Nephron (organoid): ENCODE measurements at regions not wholly inside any gene's neighbourhood (a gene's known extent, or its start where the extent isn't known, plus 50 kb on each side); places are given as distances from the start of the nearest gene placed in this dataset.

Experiments used
- H3K27ac Mint-ChIP-seq, 3 experiments: 2 replicates each; pipeline ENCODE4 v1.8.0; 2020; ENCODE audit warnings: mixed read lengths in 3 of 3, mild to moderate bottlenecking in 2 of 3, moderate library complexity in 1 of 3
- H3K27me3 Mint-ChIP-seq: 2 replicates; pipeline ENCODE4 v1.8.0; 2021; ENCODE audit warnings: low read depth, mild to moderate bottlenecking, moderate library complexity, mixed read lengths
- H3K36me3 Mint-ChIP-seq: 2 replicates; pipeline ENCODE4 v1.8.0; 2020; ENCODE audit warnings: low read depth, mixed read lengths
- H3K4me1 Mint-ChIP-seq: 2 replicates; pipeline ENCODE4 v1.8.0; 2020; ENCODE audit warnings: mixed read lengths
- H3K4me3 Mint-ChIP-seq, 3 experiments: 2 replicates each; pipeline ENCODE4 v1.8.0; 2020; ENCODE audit warnings: mild to moderate bottlenecking in 3 of 3, mixed read lengths in 3 of 3, moderate library complexity in 2 of 3
- H3K9me3 Mint-ChIP-seq: 2 replicates; pipeline ENCODE4 v1.8.0; 2020; ENCODE audit warnings: mixed read lengths
- TF ChIP-seq, protein P1 (sequence below), 3 experiments: fragments of 200-600 bp; sonication (generic); IDR thresholded peaks; one replicate each; pipeline ENCODE4 v1.5.0; 2021; ENCODE audit warnings: antibody characterized with exemption in 3 of 3; ENCODE audit not compliant: unreplicated experiment in 3 of 3

DNA sequence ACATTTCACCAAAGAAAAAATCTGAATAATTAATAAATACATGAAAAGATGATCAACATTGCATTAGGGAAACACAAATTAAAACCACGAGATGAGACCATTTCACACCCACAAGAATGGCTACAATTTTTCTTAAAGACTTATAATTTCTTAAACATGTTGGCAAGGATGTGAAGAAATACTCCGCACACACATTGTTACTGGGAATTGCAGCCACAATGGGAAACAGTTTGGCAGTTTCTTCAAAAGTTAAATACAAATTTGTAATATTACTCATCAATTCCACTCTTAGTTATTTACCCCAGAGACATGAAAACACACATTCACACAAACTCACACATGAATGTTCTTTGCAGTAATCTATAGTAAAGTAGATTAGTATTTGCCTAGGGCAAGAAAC, 363.3 kb upstream of the SMIM21 start:
- no peak overlapping the region for H3K27ac Mint-ChIP-seq
- no peaks in the 10 kb centered on the region for H3K27me3 Mint-ChIP-seq
- H3K9me3 Mint-ChIP-seq = peaks cover 12% of the 10 kb centered on the region
- no peak overlapping the region for H3K4me3 Mint-ChIP-seq
- peaks cover under 1% of the 10 kb centered on the region for H3K4me1 Mint-ChIP-seq
- TF ChIP-seq, protein P1, sequence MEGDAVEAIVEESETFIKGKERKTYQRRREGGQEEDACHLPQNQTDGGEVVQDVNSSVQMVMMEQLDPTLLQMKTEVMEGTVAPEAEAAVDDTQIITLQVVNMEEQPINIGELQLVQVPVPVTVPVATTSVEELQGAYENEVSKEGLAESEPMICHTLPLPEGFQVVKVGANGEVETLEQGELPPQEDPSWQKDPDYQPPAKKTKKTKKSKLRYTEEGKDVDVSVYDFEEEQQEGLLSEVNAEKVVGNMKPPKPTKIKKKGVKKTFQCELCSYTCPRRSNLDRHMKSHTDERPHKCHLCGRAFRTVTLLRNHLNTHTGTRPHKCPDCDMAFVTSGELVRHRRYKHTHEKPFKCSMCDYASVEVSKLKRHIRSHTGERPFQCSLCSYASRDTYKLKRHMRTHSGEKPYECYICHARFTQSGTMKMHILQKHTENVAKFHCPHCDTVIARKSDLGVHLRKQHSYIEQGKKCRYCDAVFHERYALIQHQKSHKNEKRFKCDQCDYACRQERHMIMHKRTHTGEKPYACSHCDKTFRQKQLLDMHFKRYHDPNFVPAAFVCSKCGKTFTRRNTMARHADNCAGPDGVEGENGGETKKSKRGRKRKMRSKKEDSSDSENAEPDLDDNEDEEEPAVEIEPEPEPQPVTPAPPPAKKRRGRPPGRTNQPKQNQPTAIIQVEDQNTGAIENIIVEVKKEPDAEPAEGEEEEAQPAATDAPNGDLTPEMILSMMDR (IDR thresholded peaks at IDR 0.05; ENCODE audit: unreplicated experiment in 3 of 3) = no peak
- no peaks in the 10 kb centered on the region for H3K36me3 Mint-ChIP-seq

DNA sequence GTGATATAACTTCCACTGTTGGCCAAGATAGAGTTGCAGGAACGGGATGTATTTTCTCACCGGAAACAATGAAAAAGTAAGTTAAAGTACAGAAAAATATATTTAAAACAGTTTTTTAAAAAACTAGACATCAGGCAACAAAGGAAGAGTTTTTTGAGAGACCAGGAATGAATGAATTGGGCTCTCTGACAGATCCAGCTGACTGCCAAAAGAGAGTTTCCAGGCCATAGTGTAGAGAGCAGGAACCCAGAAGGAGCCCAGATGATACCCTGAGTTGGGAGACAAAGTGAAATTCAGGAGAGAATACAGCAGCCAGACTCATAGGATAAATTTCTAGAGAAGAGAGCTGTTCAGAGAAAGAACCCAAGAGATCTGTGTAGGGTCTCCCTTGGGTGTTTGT, 362.6 kb upstream of the SMIM21 start:
- TF ChIP-seq, protein P1 (IDR thresholded peaks at IDR 0.05; ENCODE audit: unreplicated experiment in 3 of 3) = no peak
- no peak overlapping the region for H3K4me3 Mint-ChIP-seq
- no peak overlapping the region for H3K27ac Mint-ChIP-seq
- H3K27me3 Mint-ChIP-seq = no peaks in the 10 kb centered on the region
- no peaks in the 10 kb centered on the region for H3K36me3 Mint-ChIP-seq
- H3K9me3 Mint-ChIP-seq = peaks cover 12% of the 10 kb centered on the region
- H3K4me1 Mint-ChIP-seq = peaks cover 7% of the 10 kb centered on the region

DNA sequence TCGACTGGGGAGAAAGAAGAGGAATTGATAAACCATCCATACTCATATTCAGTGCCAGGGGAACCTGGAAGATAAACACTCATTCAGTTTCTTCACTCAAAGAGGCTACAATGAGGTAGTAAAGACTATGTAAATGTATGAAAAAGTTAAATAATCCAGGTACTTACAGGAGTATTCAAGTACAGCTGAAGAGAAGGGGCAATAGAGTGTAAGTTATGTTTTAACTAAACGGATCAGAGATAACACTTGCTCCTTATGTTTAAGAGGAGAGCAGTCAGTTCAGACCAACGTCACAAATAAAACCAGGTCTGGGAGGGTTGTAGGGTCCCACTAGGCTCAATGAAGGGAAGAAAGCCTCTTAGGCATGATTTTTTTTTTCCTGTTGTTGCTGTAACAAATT, 358.3 kb upstream of the SMIM21 start:
- no peak overlapping the region for H3K27ac Mint-ChIP-seq
- no peaks in the 10 kb centered on the region for H3K27me3 Mint-ChIP-seq
- TF ChIP-seq, protein P1 (IDR thresholded peaks at IDR 0.05; ENCODE audit: unreplicated experiment in 3 of 3) = no peak
- no peaks in the 10 kb centered on the region for H3K9me3 Mint-ChIP-seq
- peaks cover 28% of the 10 kb centered on the region for H3K4me1 Mint-ChIP-seq
- no peak overlapping the region for H3K4me3 Mint-ChIP-seq
- no peaks in the 10 kb centered on the region for H3K36me3 Mint-ChIP-seq

DNA sequence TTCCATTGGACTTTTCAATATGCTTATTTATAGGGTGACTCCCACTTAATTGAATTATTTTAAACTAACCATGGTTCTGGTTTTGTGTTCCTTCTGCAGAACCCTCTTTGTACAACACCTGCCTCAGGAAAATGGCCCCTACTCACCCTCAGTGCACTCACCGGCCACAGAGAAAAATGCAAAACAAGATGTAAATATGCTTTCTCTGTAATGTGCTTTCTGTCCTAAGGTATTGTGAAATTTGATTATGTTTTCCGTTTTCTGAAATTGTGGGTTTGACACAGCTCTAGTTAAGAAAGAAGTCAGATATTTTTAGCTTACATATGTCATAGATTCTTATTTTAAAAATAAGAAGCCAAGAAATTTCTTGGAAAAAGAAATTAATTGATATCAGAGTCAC, 357.7 kb upstream of the SMIM21 start:
- H3K9me3 Mint-ChIP-seq = no peaks in the 10 kb centered on the region
- peaks cover 28% of the 10 kb centered on the region for H3K4me1 Mint-ChIP-seq
- no peak overlapping the region for H3K27ac Mint-ChIP-seq
- no peak overlapping the region for H3K4me3 Mint-ChIP-seq
- TF ChIP-seq, protein P1 (IDR thresholded peaks at IDR 0.05; ENCODE audit: unreplicated experiment in 3 of 3) = no peak
- H3K27me3 Mint-ChIP-seq = no peaks in the 10 kb centered on the region
- no peaks in the 10 kb centered on the region for H3K36me3 Mint-ChIP-seq

DNA sequence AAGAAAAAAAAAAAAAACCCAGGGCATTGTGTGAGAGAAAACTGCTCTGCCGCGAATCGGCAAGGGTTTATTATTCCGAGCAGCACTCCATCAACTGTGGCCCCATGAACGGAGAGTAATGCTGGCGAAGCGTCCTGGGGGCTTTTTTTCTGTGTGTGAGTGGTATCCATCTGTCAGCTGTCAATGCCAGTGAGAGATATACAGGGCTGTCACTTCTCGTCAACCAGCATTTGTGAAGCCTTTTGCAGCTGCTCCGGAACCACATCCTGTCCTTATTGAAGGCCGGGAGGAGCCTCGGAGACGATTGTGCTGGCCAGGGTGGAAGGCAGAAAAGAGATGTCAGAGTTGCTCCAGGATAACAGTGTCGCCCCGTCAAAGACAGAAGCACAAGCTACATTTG, 356.9 kb upstream of the SMIM21 start:
- Mint-ChIP-seq H3K9me3 (no peaks in the 10 kb centered on the region), H3K27me3 (no peaks in the 10 kb centered on the region), H3K4me3 (peak overlapping the region; percentile 18 to 63 (median 44)), H3K27ac (peak overlapping the region; percentile 67 to 75 (median 72)), H3K4me1 (peaks cover 28% of the 10 kb centered on the region), H3K36me3 (no peaks in the 10 kb centered on the region)
- TF ChIP-seq, protein P1 (IDR thresholded peaks at IDR 0.05; ENCODE audit: unreplicated experiment in 3 of 3) = no peak

DNA sequence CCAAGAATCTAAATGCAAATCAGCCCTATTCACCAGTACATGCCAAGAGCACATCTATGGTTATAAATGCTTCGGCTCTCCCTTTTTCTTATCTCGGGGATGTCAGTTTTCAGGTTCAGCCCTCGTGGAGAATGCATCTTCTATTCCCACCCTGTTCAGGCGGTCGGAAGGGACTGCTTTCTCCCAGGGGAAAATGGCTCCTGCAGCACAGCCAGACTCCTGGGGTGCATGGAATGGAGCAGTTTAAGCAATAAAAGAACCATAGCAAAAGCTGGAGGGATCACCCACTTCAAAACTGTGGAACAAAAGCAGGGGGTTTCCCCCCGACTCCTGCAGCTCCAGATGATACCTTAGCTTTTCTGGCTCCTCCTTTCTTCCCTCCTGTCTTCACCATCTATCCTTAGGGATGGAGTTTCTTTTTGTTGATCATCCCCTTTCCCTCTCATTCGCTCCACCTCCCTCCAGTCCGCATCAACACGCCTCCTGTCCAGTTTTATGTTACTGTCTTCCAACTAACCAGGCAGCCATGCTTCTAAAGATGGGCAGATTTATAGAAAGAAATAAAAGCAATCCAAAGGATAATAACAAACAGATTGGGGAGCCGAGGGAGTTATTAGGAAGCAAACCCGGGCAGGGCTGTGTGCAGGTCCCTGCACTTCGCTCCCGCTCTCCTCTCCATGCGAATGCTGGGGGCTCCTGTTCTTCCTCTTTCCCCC, 356.2 kb upstream of the SMIM21 start:
- H3K4me1 Mint-ChIP-seq = peaks cover 28% of the 10 kb centered on the region
- H3K27ac Mint-ChIP-seq = peak overlapping the region; percentile 1 to 75 (median 67)
- no peaks in the 10 kb centered on the region for H3K36me3 Mint-ChIP-seq
- H3K4me3 Mint-ChIP-seq = peak overlapping the region; percentile 18 to 63 (median 34)
- no peaks in the 10 kb centered on the region for H3K27me3 Mint-ChIP-seq
- H3K9me3 Mint-ChIP-seq = no peaks in the 10 kb centered on the region
- TF ChIP-seq, protein P1 (IDR thresholded peaks at IDR 0.05; ENCODE audit: unreplicated experiment in 3 of 3) = no peak
